ENCODE measurements at regions not wholly inside any gene's neighbourhood (a gene's known extent, or its start where the extent isn't known, plus 50 kb on each side); places are given as distances from the start of the nearest gene placed in this dataset.

- Histone ChIP-seq H3K27me3 (ENCODE audit: control insufficient read depth, insufficient read depth, low read length, poor library complexity, severe bottlenecking) (no peaks in the 10 kb centered on the region), H3K27ac (ENCODE audit: low read depth, low read length) (no peak overlapping the region), H3K4me1 (ENCODE audit: control insufficient read depth, insufficient read depth, low read length) (no peaks in the 10 kb centered on the region), H3K9ac (ENCODE audit: extremely low read depth, low read length, poor library complexity, severe bottlenecking) (no peak overlapping the region), H3K4me3 (ENCODE audit: low read length) (no peak overlapping the region), H3K9me3 (ENCODE audit: control insufficient read depth, low read length) (no peaks in the 10 kb centered on the region), H3K36me3 (ENCODE audit: control insufficient read depth, insufficient read depth, low read length) (no peaks in the 10 kb centered on the region)
- DNase-seq: no peak
- H3K27me3 Mint-ChIP-seq (ENCODE audit: insufficient read depth): no peaks in the 10 kb centered on the region
- no peaks in the 10 kb centered on the region for H3K36me3 Mint-ChIP-seq (ENCODE audit: low read depth)
- H3K9me3 Mint-ChIP-seq: peaks cover 4% of the 10 kb centered on the region
- H3K27ac Mint-ChIP-seq: no peak overlapping the region
- TF ChIP-seq CTCF (conservative IDR thresholded peaks at IDR 0.05): no peak
- H3K4me3 Mint-ChIP-seq: no peak overlapping the region
- WGBS, 2 experiments (ENCODE audit: insufficient coverage in 1 of 2, insufficient read length in 1 of 2): 92 to 100% methylated on average over 2 of the region's 2 CpGs
- no peaks in the 10 kb centered on the region for H3K4me1 Mint-ChIP-seq
These were observed 747.8 kb upstream of the KLHL1 start for GRCh38 chr13:70856025-70856424.

GRCh38 chr13:70849222-70849621, 741.0 kb upstream of the KLHL1 start:
- Histone ChIP-seq H3K27me3 (ENCODE audit: control insufficient read depth, insufficient read depth, low read length, poor library complexity, severe bottlenecking) (no peaks in the 10 kb centered on the region), H3K4me3 (ENCODE audit: low read length) (no peak overlapping the region), H3K9ac (ENCODE audit: extremely low read depth, low read length, poor library complexity, severe bottlenecking) (no peak overlapping the region), H3K9me3 (ENCODE audit: control insufficient read depth, low read length) (no peaks in the 10 kb centered on the region), H3K36me3 (ENCODE audit: control insufficient read depth, insufficient read depth, low read length) (no peaks in the 10 kb centered on the region), H3K4me1 (ENCODE audit: control insufficient read depth, insufficient read depth, low read length) (no peaks in the 10 kb centered on the region), H3K27ac (ENCODE audit: low read depth, low read length) (no peak overlapping the region)
- H3K27me3 Mint-ChIP-seq (ENCODE audit: insufficient read depth): no peaks in the 10 kb centered on the region
- no peak for TF ChIP-seq CTCF (conservative IDR thresholded peaks at IDR 0.05)
- no peaks in the 10 kb centered on the region for H3K36me3 Mint-ChIP-seq (ENCODE audit: low read depth)
- H3K4me1 Mint-ChIP-seq: no peaks in the 10 kb centered on the region
- no peak overlapping the region for H3K4me3 Mint-ChIP-seq
- no peak overlapping the region for H3K27ac Mint-ChIP-seq
- no peaks in the 10 kb centered on the region for H3K9me3 Mint-ChIP-seq
- WGBS, 2 experiments (ENCODE audit: insufficient coverage in 1 of 2, insufficient read length in 1 of 2): 90 to 100% methylated on average over 1 to 4 of the region's 4 CpGs
- no peak for DNase-seq

GRCh38 chr13:70844391-70845108, 736.3 kb upstream of the KLHL1 start:
- Histone ChIP-seq H3K9me3 (ENCODE audit: control insufficient read depth, low read length) (no peaks in the 10 kb centered on the region), H3K27me3 (ENCODE audit: control insufficient read depth, insufficient read depth, low read length, poor library complexity, severe bottlenecking) (no peaks in the 10 kb centered on the region), H3K27ac (ENCODE audit: low read depth, low read length) (no peak overlapping the region), H3K9ac (ENCODE audit: extremely low read depth, low read length, poor library complexity, severe bottlenecking) (no peak overlapping the region), H3K4me1 (ENCODE audit: control insufficient read depth, insufficient read depth, low read length) (no peaks in the 10 kb centered on the region), H3K36me3 (ENCODE audit: control insufficient read depth, insufficient read depth, low read length) (no peaks in the 10 kb centered on the region), H3K4me3 (ENCODE audit: low read length) (no peak overlapping the region)
- Mint-ChIP-seq H3K27me3 (ENCODE audit: insufficient read depth) (no peaks in the 10 kb centered on the region), H3K4me3 (no peak overlapping the region), H3K9me3 (no peaks in the 10 kb centered on the region), H3K27ac (no peak overlapping the region), H3K36me3 (ENCODE audit: low read depth) (no peaks in the 10 kb centered on the region), H3K4me1 (no peaks in the 10 kb centered on the region)
- WGBS, 2 experiments (ENCODE audit: insufficient coverage in 1 of 2, insufficient read length in 1 of 2): 89 to 90% methylated on average over 3 to 7 of the region's 7 CpGs
- TF ChIP-seq CTCF (conservative IDR thresholded peaks at IDR 0.05): no peak
- no peak for DNase-seq

All from endodermal cell (in vitro differentiated cells).